ENCODE measurements at regions not wholly inside any gene's neighbourhood (a gene's known extent, or its start where the extent isn't known, plus 50 kb on each side); places are given as distances from the start of the nearest gene placed in this dataset.

DNA sequence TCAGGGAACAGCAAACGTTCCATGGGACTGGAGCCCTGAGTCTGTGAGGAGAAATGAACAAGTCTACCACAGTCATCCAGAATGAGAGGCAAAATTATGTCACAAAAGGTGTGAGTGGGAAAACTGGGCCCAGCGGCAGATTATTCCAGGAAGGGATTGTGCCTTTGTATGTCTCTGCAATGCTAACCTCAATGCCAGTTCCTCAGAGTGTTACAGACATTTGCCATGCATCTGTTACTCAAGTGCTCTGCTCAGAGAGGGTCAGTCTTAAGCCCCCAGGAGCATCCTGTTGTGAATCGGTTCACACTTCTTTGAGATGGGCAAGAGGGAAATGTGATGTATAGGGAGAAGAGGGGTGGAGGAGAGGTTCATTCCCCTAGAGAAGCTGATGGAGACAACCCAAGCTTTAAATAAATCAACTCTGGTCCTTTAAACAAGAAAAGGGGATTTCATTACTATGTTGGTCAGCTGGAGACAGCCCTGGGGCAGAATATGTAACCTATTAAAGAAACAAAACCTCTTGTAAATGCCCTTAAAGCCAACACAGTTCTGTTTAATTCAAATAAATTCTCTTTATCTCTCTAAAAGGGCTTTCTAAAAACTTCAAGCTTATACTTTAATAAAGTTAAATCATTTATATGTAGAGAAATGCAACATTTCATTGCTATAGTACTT lies 85.9 kb upstream of the GRB10 start:
- H3K4me3 ChIP-seq (replicated peaks in 1 of 3), result no peak overlapping the region
- H3K9me3 ChIP-seq, result no peaks in the 10 kb centered on the region
- 67 to 80% methylated on average over 3 of the region's 3 CpGs for WGBS, 2 donors
- no peak for DNase-seq
- H3K36me3 ChIP-seq, result no peaks in the 10 kb centered on the region
- no peak for TF ChIP-seq POLR2A (IDR thresholded peaks at IDR 0.05)
- TF ChIP-seq, protein P1, sequence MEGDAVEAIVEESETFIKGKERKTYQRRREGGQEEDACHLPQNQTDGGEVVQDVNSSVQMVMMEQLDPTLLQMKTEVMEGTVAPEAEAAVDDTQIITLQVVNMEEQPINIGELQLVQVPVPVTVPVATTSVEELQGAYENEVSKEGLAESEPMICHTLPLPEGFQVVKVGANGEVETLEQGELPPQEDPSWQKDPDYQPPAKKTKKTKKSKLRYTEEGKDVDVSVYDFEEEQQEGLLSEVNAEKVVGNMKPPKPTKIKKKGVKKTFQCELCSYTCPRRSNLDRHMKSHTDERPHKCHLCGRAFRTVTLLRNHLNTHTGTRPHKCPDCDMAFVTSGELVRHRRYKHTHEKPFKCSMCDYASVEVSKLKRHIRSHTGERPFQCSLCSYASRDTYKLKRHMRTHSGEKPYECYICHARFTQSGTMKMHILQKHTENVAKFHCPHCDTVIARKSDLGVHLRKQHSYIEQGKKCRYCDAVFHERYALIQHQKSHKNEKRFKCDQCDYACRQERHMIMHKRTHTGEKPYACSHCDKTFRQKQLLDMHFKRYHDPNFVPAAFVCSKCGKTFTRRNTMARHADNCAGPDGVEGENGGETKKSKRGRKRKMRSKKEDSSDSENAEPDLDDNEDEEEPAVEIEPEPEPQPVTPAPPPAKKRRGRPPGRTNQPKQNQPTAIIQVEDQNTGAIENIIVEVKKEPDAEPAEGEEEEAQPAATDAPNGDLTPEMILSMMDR (IDR thresholded peaks at IDR 0.05), result no peak
- H3K27me3 ChIP-seq, result no peaks in the 10 kb centered on the region
- H3K27ac ChIP-seq, result no peak overlapping the region
- no peaks in the 10 kb centered on the region for H3K4me1 ChIP-seq
- intact Hi-C loops (cut with DNase I), result no loop called here

DNA sequence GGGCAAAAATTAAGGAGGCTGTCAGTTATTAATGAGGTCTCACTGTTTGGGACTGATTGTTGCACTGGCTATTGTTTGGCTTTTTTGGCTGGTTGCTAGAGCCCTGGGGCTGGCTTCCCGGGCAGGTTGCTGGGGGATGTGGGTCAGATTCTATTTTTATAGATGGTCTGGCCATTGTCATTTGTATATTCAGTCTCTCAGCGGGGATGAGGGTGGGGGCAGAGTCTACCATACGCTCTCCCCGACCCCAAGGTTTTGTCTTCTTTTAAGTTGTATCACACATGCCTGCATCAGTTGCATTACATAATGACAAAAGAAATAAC lies 84.3 kb upstream of the GRB10 start:
- H3K4me3 ChIP-seq (replicated peaks in 1 of 3), result no peak overlapping the region
- DNase-seq, result no peak
- H3K9me3 ChIP-seq, result no peaks in the 10 kb centered on the region
- TF ChIP-seq POLR2A (IDR thresholded peaks at IDR 0.05), result no peak
- TF ChIP-seq, protein P1 (IDR thresholded peaks at IDR 0.05), result no peak
- no peaks in the 10 kb centered on the region for H3K4me1 ChIP-seq
- WGBS, 2 donors, result 71 to 72% methylated on average over 4 of the region's 4 CpGs
- no peaks in the 10 kb centered on the region for H3K36me3 ChIP-seq
- no peak overlapping the region for H3K27ac ChIP-seq
- intact Hi-C loops (cut with DNase I), result no loop called here
- no peaks in the 10 kb centered on the region for H3K27me3 ChIP-seq

DNA sequence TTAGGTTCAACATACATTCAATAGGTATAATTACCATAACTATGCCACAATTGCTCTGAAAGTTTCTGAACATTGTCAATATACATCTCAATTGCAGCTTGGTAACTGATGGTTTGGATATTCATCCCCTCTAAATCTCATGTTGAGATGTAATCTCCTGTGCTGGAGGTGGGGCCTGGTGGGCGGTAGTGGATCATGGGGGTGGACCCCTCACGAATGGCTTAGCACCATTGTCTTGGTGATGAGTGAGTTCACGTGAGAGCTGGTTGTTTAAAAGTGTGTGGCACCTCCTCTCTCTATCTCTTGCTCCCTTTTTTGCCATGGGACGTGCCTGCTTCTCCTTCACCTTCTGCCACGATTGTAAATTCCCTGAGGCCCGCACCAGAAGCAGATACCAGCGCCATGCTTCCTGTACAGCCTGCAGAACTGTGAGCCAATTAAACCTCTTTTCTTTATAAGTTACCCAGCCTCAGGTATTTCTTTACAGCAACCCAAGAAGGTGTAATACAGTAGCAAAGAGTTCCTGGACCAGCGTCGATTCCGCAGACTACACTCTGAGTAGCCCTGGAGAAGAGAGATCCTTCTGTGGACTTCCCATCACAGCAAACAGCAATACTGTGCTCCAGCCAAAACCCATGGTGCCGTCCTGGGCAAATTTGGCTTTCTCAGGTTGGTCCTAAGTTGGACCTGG lies 83.8 kb upstream of the GRB10 start:
- DNase-seq, result no peak
- H3K27ac ChIP-seq, result no peak overlapping the region
- TF ChIP-seq, protein P1 (IDR thresholded peaks at IDR 0.05), result no peak
- no peak for TF ChIP-seq POLR2A (IDR thresholded peaks at IDR 0.05)
- no peaks in the 10 kb centered on the region for H3K4me1 ChIP-seq
- H3K9me3 ChIP-seq, result no peaks in the 10 kb centered on the region
- intact Hi-C loops (cut with DNase I), result no loop called here
- 83 to 86% methylated on average over 11 of the region's 11 CpGs for WGBS, 2 donors
- H3K36me3 ChIP-seq, result no peaks in the 10 kb centered on the region
- no peak overlapping the region for H3K4me3 ChIP-seq (replicated peaks in 1 of 3)
- no peaks in the 10 kb centered on the region for H3K27me3 ChIP-seq

DNA sequence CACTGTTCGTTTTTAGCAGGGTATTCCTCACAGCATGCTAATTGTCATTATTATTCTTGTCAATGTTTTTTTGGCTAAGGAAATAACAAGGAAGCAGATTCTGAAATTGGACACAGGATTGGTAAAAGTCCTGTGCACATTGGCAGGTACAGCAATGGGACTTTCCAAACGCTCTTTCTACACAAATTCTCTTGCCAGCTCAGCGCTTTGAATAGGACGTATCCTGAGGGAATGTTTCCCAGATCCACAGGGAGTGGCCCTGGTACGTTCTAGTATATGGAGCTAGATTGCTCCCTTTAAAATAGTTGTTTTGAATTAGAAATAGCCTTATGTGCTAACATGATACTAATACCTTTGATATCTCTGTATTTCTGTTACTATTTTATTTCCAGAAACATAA lies 82.8 kb upstream of the GRB10 start:
- no peaks in the 10 kb centered on the region for H3K9me3 ChIP-seq
- TF ChIP-seq, protein P1 (IDR thresholded peaks at IDR 0.05), result no peak
- TF ChIP-seq POLR2A (IDR thresholded peaks at IDR 0.05), result no peak
- H3K36me3 ChIP-seq, result no peaks in the 10 kb centered on the region
- no peak overlapping the region for H3K4me3 ChIP-seq (replicated peaks in 1 of 3)
- no peak for DNase-seq
- H3K27me3 ChIP-seq, result no peaks in the 10 kb centered on the region
- no peaks in the 10 kb centered on the region for H3K4me1 ChIP-seq
- intact Hi-C loops (cut with DNase I), result no loop called here
- no peak overlapping the region for H3K27ac ChIP-seq
- whole genome bisulfite sequencing, 2 donors, result 43 to 60% methylated on average over 5 of the region's 5 CpGs

DNA sequence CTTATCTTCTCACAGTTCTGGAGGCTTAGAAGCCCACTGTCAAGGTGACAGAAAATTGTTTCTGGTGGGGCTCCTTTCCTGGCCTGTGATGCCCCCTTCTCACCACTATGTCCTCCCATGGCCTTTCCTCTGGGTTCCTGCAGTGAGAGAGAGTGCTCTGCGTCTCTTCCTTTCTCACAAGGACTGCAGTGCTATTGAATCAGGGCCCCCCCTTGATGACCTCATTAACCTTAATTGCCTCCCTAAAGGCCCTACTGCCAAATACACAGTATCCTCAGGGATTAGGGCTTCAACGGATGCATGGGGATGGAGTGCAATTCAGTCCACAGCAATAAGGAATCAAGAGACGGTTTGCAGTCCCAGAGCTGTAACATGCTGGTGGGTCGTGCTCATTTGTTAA lies 82.0 kb upstream of the GRB10 start:
- Histone ChIP-seq H3K4me1 (no peaks in the 10 kb centered on the region), H3K36me3 (no peaks in the 10 kb centered on the region), H3K9me3 (no peaks in the 10 kb centered on the region), H3K4me3 (replicated peaks in 1 of 3) (no peak overlapping the region), H3K27me3 (no peaks in the 10 kb centered on the region), H3K27ac (no peak overlapping the region)
- intact Hi-C loops (cut with DNase I), result no loop called here
- DNase-seq, result no peak
- WGBS, 2 donors, result 67 to 70% methylated on average over 4 of the region's 4 CpGs
- no peak for TF ChIP-seq POLR2A (IDR thresholded peaks at IDR 0.05)
- TF ChIP-seq, protein P1 (IDR thresholded peaks at IDR 0.05), result no peak

Measured in thyroid gland (tissue), 4 donors.